K562 (cell line): ENCODE measurements at regions not wholly inside any gene's neighbourhood (a gene's known extent, or its start where the extent isn't known, plus 50 kb on each side); places are given as distances from the start of the nearest gene placed in this dataset.

Experiments used
- ATAC-seq: fragments of 200-7000 bp; cut with Tn5 transposase; 3 replicates; pipeline ENCODE4 v1.9.1; 2020; ENCODE audit warnings: moderate library complexity
- BruUV-seq: library from RNA; stranded (reverse); fragments of 400-500 nt; replicated peaks from 2 replicates; lab custom pipeline; 2021; lab: Mats Ljungman, UMichigan
- CTCF ChIA-PET: fragments of 300-600 bp; formaldehyde crosslinking; extraction: SDS; loops from one replicate; lab custom pipeline; 2021; ENCODE audit warnings: low intra/inter-chr PET ratio; lab: Yijun Ruan, JAX
- POLR2A ChIA-PET: fragments of 300-600, 350-650 bp; sonication (Branson Sonifier 250); formaldehyde crosslinking; extraction: SDS; loops from one replicate; lab custom pipeline; 2021; ENCODE audit warnings: antibody characterized with exemption, inconsistent platforms; lab: Yijun Ruan, JAX
- DNase-seq, 4 experiments: peaks; one replicate each; pipeline versions ENCODE4 v3.0.0 to v3.0.0-alpha.2; 2011 to 2018; ENCODE audit warnings: low spot score in 3 of 4, mixed read lengths in 3 of 4; ENCODE audit errors: extremely low read depth in 1 of 4
- FAIRE-seq: peaks from 2 replicates; lab custom pipeline; 2011; peaks lifted over from hg19 to GRCh38; lab: Jason Lieb, UNC
- H2AFZ ChIP-seq: 2 replicates; pipeline ENCODE4 v1.6.0; 2011; ENCODE audit warnings: low read depth, low read length, control low read depth, inconsistent platforms
- H3K27ac ChIP-seq: fragments of 200-600 bp; 3 replicates; pipeline ENCODE4 v1.8.0; 2011; ENCODE audit warnings: low read depth, mild to moderate bottlenecking, control low read depth, inconsistent platforms, low read length, moderate library complexity, mixed read lengths; ENCODE audit errors: extremely low read depth
- H3K27me3 ChIP-seq, 2 experiments: fragments of 300-600 bp in 1 of 2; 2 replicates in 1 of 2; 3 replicates in 1 of 2; pipeline versions ENCODE4 v1.6.0 to v1.8.0; 2011; ENCODE audit warnings: inconsistent platforms in 2 of 2, low read length in 2 of 2, mild to moderate bottlenecking in 1 of 2, mixed read lengths in 1 of 2, moderate library complexity in 1 of 2; ENCODE audit not compliant: control insufficient read depth in 2 of 2, insufficient read depth in 2 of 2
- H3K36me3 ChIP-seq: fragments of 300-600 bp; 3 replicates; pipeline ENCODE4 v1.8.0; 2011; ENCODE audit warnings: mild to moderate bottlenecking, low read length, inconsistent platforms; ENCODE audit not compliant: control insufficient read depth, insufficient read depth
- H3K4me1 ChIP-seq, 2 experiments: fragments of 200-600 bp in 1 of 2; replicated peaks in 1 of 2; 2 replicates in 1 of 2; 3 replicates in 1 of 2; pipeline versions ENCODE4 v1.5.1 to v1.8.0; 2011; ENCODE audit warnings: inconsistent platforms in 2 of 2, low read length in 2 of 2, mild to moderate bottlenecking in 1 of 2, mixed read lengths in 1 of 2, moderate library complexity in 1 of 2; ENCODE audit not compliant: control insufficient read depth in 2 of 2, insufficient read depth in 2 of 2
- H3K4me2 ChIP-seq: 2 replicates; pipeline ENCODE4 v1.6.1; 2011; ENCODE audit warnings: low read length, control low read depth, inconsistent platforms, mixed read lengths; ENCODE audit not compliant: insufficient read depth
- H3K4me3 ChIP-seq: fragments of 200-600 bp; sonication (generic), shearing (Covaris generic); 2 replicates; pipeline ENCODE4 v1.5.1; 2016; ENCODE audit warnings: control low read depth, inconsistent platforms
- H3K79me2 ChIP-seq: fragments of 200-600 bp; 3 replicates; pipeline ENCODE4 v1.8.0; 2011; ENCODE audit warnings: low read length, inconsistent platforms; ENCODE audit not compliant: control insufficient read depth, insufficient read depth
- H3K9ac ChIP-seq, 2 experiments: 2 replicates each; pipeline versions ENCODE4 v1.6.0 to v1.6.1; 2011; ENCODE audit warnings: low read depth in 2 of 2, low read length in 2 of 2, control low read depth in 1 of 2, inconsistent platforms in 1 of 2, mild to moderate bottlenecking in 1 of 2, mixed read lengths in 1 of 2; ENCODE audit not compliant: insufficient read depth in 1 of 2
- H3K9me1 ChIP-seq: one replicate; pipeline ENCODE4 v1.6.0; 2011; ENCODE audit warnings: inconsistent platforms, mild to moderate bottlenecking, low read length, moderate library complexity; ENCODE audit not compliant: control insufficient read depth, insufficient read depth
- H3K9me3 ChIP-seq: replicated peaks from 2 replicates; pipeline ENCODE4 v1.5.1; 2011; ENCODE audit warnings: low read depth, low read length, inconsistent platforms; ENCODE audit not compliant: control insufficient read depth, insufficient read depth
- H4K20me1 ChIP-seq: replicated peaks from 2 replicates; pipeline ENCODE4 v1.6.1; 2011; ENCODE audit warnings: low read length, inconsistent platforms, mixed read lengths; ENCODE audit not compliant: control insufficient read depth, insufficient read depth
- ARID2 ChIP-seq: fragments of 450-650 bp; IDR thresholded peaks from 2 replicates; pipeline ENCODE4 v1.6.1; 2017; ENCODE audit warnings: antibody characterized with exemption, mild to moderate bottlenecking
- ATF3 ChIP-seq, 2 experiments: fragments of 450-650 bp in 1 of 2; sonication (generic) in 1 of 2; formaldehyde crosslinking in 1 of 2; IDR thresholded peaks in 1 of 2; conservative IDR thresholded peaks in 1 of 2; 2 replicates each; pipeline versions ENCODE4 v1.6.1 to v1.8.1; 2016 to 2023; ENCODE audit warnings: mild to moderate bottlenecking in 2 of 2, moderate library complexity in 2 of 2, inconsistent platforms in 1 of 2, missing genetic modification reagents in 1 of 2
- CC2D1A ChIP-seq: fragments of 450-650 bp; IDR thresholded peaks from 2 replicates; pipeline ENCODE4 v1.6.1; 2017; ENCODE audit warnings: mild to moderate bottlenecking
- CEBPG ChIP-seq, 3 experiments: fragments of 200-800 bp in 1 of 3; sonication (Bioruptor generic) in 1 of 3; sonication (generic) in 1 of 3; formaldehyde crosslinking in 1 of 3; IDR thresholded peaks in 2 of 3; conservative IDR thresholded peaks in 1 of 3; 2 replicates each; pipeline versions ENCODE4 v1.6.1 to v1.8.0; 2016 to 2022; ENCODE audit warnings: missing compliant biosample characterization in 2 of 3, missing genetic modification characterization in 2 of 3, mild to moderate bottlenecking in 1 of 3, missing genetic modification reagents in 1 of 3
- CREB3L1 ChIP-seq: fragments of 450-650 bp; IDR thresholded peaks from 2 replicates; pipeline ENCODE4 v1.6.1; 2014; ENCODE audit warnings: low read depth, mild to moderate bottlenecking, moderate library complexity, borderline replicate concordance
- CTCF ChIP-seq, 3 experiments: IDR thresholded peaks in 2 of 3; conservative IDR thresholded peaks in 1 of 3; 2 replicates each; pipeline ENCODE4 v1.5.1; 2011 to 2012; ENCODE audit warnings: low read length in 3 of 3, mild to moderate bottlenecking in 3 of 3, control low read depth in 2 of 3, improper control_type of control experiment in 1 of 3, inconsistent platforms in 1 of 3, low read depth in 1 of 3, mixed read lengths in 1 of 3, moderate library complexity in 1 of 3; ENCODE audit not compliant: insufficient read depth in 2 of 3
- EHMT2 ChIP-seq: fragments of 450-650 bp; IDR thresholded peaks from 2 replicates; pipeline ENCODE4 v1.6.1; 2018; ENCODE audit warnings: antibody characterized with exemption
- FOXM1 ChIP-seq, 2 experiments: fragments of 450-650 bp in 1 of 2; sonication (generic) in 1 of 2; formaldehyde crosslinking in 1 of 2; IDR thresholded peaks; 2 replicates each; pipeline versions ENCODE4 v1.6.1 to v1.9.0; 2017 to 2022; ENCODE audit warnings: low read depth in 2 of 2, mild to moderate bottlenecking in 2 of 2, missing genetic modification reagents in 1 of 2, moderate library complexity in 1 of 2
- MCM2 ChIP-seq: fragments of 450-650 bp; IDR thresholded peaks from 2 replicates; pipeline ENCODE4 v1.6.1; 2017; ENCODE audit warnings: low read depth, mild to moderate bottlenecking
- NFATC3 ChIP-seq: fragments of 450-650 bp; IDR thresholded peaks from 2 replicates; pipeline ENCODE4 v1.6.1; 2017; ENCODE audit warnings: mild to moderate bottlenecking
- SAFB2 ChIP-seq: fragments of 200-400 bp; formaldehyde crosslinking; IDR thresholded peaks from 2 replicates; pipeline ENCODE4 v1.6.1; 2018; ENCODE audit warnings: borderline replicate concordance, low read length, low read depth, moderate library complexity; ENCODE audit not compliant: severe bottlenecking
- SMARCC2 ChIP-seq: fragments of 450-650 bp; IDR thresholded peaks from 2 replicates; pipeline ENCODE4 v1.6.1; 2017; ENCODE audit warnings: antibody characterized with exemption, moderate library complexity, mild to moderate bottlenecking, low read depth
- SRF ChIP-seq, 2 experiments: fragments of 250-450, 450-650 bp in 1 of 2; sonication (Bioruptor Pico) in 1 of 2; sonication (generic) in 1 of 2; formaldehyde crosslinking; IDR thresholded peaks; 2 replicates each; pipeline versions ENCODE4 v1.5.0 to v1.5.1; 2020 to 2022; ENCODE audit warnings: mild to moderate bottlenecking in 1 of 2, missing genetic modification reagents in 1 of 2
- ZBTB33 ChIP-seq: sonication (generic); formaldehyde crosslinking; IDR thresholded peaks from 2 replicates; pipeline ENCODE4 v1.8.1; 2023; ENCODE audit warnings: mild to moderate bottlenecking, missing genetic modification reagents
- WGBS: fragments of 100-300 bp; shearing (Covaris generic); methylation state at CpG from one replicate; pipeline ENCODE4 v1.1.6; 2016; ENCODE audit warnings: low coverage, mixed read lengths; ENCODE audit not compliant: insufficient coverage; ENCODE audit errors: missing lambda C conversion rate; 5-methylcytosine and 5-hydroxymethylcytosine counted together
- in situ Hi-C: fragments of 300-500 bp; cut with MboI; formaldehyde crosslinking; loops from 4 replicates; pipeline ENCODE4 v1.15.0; 2018; ENCODE audit warnings: inconsistent platforms, mixed read lengths
- intact Hi-C: fragments of 100-400 bp; cut with micrococcal nuclease; formaldehyde crosslinking; loops from 2 replicates; pipeline ENCODE4 v1.14.2; 2022

GRCh38 chr10:25696013-25696708 is 237.9 kb upstream of the MYO3A start:
- intact Hi-C loops = no loop called here
- Histone ChIP-seq H3K4me2 (no peak overlapping the region), H2AFZ (no peak overlapping the region), H3K27me3 (peaks cover 0 to 22% of the 10 kb centered on the region in 2 experiments; a peak in 1 of 5 replicates), H3K9me1 (no peaks in the 10 kb centered on the region), H3K4me1 (no peaks in the 10 kb centered on the region), H4K20me1 (no peaks in the 10 kb centered on the region), H3K27ac (no peak overlapping the region), H3K36me3 (no peaks in the 10 kb centered on the region), H3K9me3 (no peaks in the 10 kb centered on the region), H3K4me3 (no peak overlapping the region), H3K9ac (no peak overlapping the region), H3K79me2 (no peaks in the 10 kb centered on the region)
- 6% methylated on average over 6 of the region's 6 CpGs for WGBS
- ATAC-seq (peak; percentile 49), DNase-seq (no peak), FAIRE-seq (no peak)
- no TSS peak for BruUV-seq
- CTCF ChIA-PET = no interaction called here
- POLR2A ChIA-PET = no interaction called here
- in situ Hi-C loops = no loop called here
- TF ChIP-seq SMARCC2 (no peak), ARID2 (no peak), FOXM1 (IDR thresholded peaks at IDR 0.05; ENCODE audit: low read depth) (no peak), FOXM1 (CRISPR knock-in tag; IDR thresholded peaks at IDR 0.05; ENCODE audit: low read depth) (no peak), MCM2 (no peak), ATF3 (IDR thresholded peaks at IDR 0.05) (0 out of 2 replicates have a peak, but pooled peaks have one; percentile 11), ATF3 (CRISPR knock-in tag; conservative IDR thresholded peaks at IDR 0.05) (no peak), SAFB2 (no peak), CEBPG (CRISPR knock-in tag; IDR thresholded peaks at IDR 0.05) (no peak), CEBPG (tag; conservative IDR thresholded peaks at IDR 0.05 in 1 of 2, IDR thresholded peaks at IDR 0.05 in 1 of 2) (peak in 1 of 2 experiments; percentile 50; a peak in 1 of 4 replicates), EHMT2 (no peak), CREB3L1 (no peak), SRF (CRISPR knock-in tag; IDR thresholded peaks at IDR 0.05) (no peak), NFATC3 (no peak), CTCF (IDR thresholded peaks at IDR 0.05 in 2 of 3, conservative IDR thresholded peaks at IDR 0.05 in 1 of 3; ENCODE audit: insufficient read depth in 2 of 3, low read depth in 1 of 3, low read length in 3 of 3) (peak; percentile 29 to 38 (median 38); a peak in 4 of 6 replicates), CC2D1A (no peak), ZBTB33 (no peak)
